Mesothelial cell of epicardium (in vitro differentiated cells): ENCODE measurements at regions not wholly inside any gene's neighbourhood (a gene's known extent, or its start where the extent isn't known, plus 50 kb on each side); places are given as distances from the start of the nearest gene placed in this dataset.

Experiments used
- DNase-seq, 2 experiments: peaks; one replicate each; pipeline ENCODE4 v3.0.0; 2021; ENCODE audit warnings: low spot score in 2 of 2; ENCODE audit not compliant: unreplicated experiment in 2 of 2
- H3K27ac Mint-ChIP-seq: 2 replicates; pipeline ENCODE4 v1.8.0; 2021; ENCODE audit warnings: mixed read lengths
- H3K27me3 Mint-ChIP-seq: 2 replicates; pipeline ENCODE4 v1.8.0; 2021; ENCODE audit warnings: low read depth, mixed read lengths
- H3K36me3 Mint-ChIP-seq: 2 replicates; pipeline ENCODE4 v1.8.0; 2021; ENCODE audit warnings: mixed read lengths
- H3K4me1 Mint-ChIP-seq: 2 replicates; pipeline ENCODE4 v1.8.0; 2021; ENCODE audit warnings: mixed read lengths
- H3K4me3 Mint-ChIP-seq: 2 replicates; pipeline ENCODE4 v1.8.0; 2021; ENCODE audit warnings: mild to moderate bottlenecking, moderate library complexity, mixed read lengths
- H3K9me3 Mint-ChIP-seq: 2 replicates; pipeline ENCODE4 v1.8.0; 2021; ENCODE audit warnings: mixed read lengths
- TF ChIP-seq, protein P1 (sequence below): fragments of 200-600 bp; sonication (generic); IDR thresholded peaks from one replicate; pipeline ENCODE4 v1.5.0; 2021; ENCODE audit warnings: antibody characterized with exemption; ENCODE audit not compliant: unreplicated experiment

DNA sequence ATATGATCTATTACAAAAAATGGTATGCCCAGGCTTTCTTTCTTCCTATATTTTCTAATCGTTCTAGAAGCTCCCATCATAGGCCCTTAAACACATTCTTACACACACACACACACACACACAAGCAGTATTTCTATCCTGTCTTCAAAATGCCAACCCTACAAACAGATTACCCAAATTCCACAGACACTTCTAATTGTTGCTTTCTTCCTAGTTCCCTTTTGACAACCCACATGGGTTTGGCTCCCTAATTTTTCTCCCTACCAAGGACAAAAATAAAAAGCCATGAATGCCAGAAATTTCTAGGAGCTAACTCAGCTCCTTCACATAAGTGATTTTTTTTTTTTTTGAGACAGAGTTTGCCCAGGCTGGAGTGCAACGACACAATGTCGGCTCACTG lies 60.3 kb upstream of the NTF3 start:
- H3K27me3 Mint-ChIP-seq: peaks cover 53% of the 10 kb centered on the region
- no peak overlapping the region for H3K27ac Mint-ChIP-seq
- H3K4me3 Mint-ChIP-seq: no peak overlapping the region
- H3K4me1 Mint-ChIP-seq: no peaks in the 10 kb centered on the region
- no peaks in the 10 kb centered on the region for H3K36me3 Mint-ChIP-seq
- TF ChIP-seq, protein P1, sequence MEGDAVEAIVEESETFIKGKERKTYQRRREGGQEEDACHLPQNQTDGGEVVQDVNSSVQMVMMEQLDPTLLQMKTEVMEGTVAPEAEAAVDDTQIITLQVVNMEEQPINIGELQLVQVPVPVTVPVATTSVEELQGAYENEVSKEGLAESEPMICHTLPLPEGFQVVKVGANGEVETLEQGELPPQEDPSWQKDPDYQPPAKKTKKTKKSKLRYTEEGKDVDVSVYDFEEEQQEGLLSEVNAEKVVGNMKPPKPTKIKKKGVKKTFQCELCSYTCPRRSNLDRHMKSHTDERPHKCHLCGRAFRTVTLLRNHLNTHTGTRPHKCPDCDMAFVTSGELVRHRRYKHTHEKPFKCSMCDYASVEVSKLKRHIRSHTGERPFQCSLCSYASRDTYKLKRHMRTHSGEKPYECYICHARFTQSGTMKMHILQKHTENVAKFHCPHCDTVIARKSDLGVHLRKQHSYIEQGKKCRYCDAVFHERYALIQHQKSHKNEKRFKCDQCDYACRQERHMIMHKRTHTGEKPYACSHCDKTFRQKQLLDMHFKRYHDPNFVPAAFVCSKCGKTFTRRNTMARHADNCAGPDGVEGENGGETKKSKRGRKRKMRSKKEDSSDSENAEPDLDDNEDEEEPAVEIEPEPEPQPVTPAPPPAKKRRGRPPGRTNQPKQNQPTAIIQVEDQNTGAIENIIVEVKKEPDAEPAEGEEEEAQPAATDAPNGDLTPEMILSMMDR: no peak
- no peak for DNase-seq
- H3K9me3 Mint-ChIP-seq: no peaks in the 10 kb centered on the region

DNA sequence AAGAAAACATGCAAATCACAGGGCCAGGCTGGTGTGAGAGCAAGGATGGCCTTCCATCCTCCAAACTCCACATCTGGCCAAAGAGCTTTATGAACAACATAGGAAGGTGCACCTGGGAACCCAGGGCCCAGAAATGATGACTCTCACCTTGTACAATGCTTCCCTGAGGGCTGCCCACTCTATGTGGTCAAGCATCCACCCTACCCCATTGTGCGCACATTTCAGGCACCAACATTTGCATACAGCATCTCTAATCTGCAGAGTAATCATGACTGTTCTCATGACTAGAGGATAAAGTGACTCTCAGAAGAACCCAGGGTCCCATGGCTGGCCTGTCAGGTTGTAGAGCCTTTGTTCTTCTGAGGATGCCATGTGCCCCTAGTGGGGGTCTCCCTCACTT lies 57.2 kb upstream of the NTF3 start:
- no peak overlapping the region for H3K27ac Mint-ChIP-seq
- peaks cover 14% of the 10 kb centered on the region for H3K4me1 Mint-ChIP-seq
- peaks cover 3% of the 10 kb centered on the region for H3K9me3 Mint-ChIP-seq
- H3K36me3 Mint-ChIP-seq: no peaks in the 10 kb centered on the region
- TF ChIP-seq, protein P1: no peak
- no peak overlapping the region for H3K4me3 Mint-ChIP-seq
- no peak for DNase-seq
- H3K27me3 Mint-ChIP-seq: peaks cover 55% of the 10 kb centered on the region

DNA sequence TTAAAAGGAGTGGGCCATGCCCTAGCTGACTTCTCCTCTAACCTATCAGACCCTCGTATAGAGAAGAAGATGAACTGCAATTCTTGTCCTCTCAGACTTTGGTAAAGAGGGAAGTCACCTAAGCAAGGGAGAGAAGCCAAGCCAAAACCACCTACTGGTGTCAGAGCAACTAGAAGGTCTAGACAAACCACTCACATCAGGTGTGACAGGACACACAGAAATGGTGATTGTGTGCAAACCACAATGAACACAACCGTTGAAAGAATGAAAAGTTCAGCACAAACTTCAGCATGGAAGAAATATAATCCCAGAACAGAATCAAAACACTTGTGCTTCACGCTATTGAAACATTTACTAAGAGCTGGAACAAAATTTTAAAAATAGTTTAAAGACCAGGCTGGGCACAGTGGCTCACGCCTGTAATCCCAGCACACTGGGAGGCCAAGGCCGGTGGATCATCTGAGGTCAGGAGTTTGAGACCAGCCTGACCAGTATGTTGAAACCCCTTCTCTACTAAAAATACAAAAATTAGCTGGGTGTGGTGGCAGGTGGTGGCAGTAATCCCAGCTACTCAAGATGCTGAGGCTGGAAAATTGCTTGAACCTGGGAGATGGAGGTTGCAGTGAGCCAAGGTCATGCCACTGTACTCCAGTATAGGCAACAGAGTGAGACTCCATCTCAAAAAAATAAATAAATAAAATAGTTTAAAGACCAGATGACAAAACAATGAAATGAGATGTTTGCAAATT lies 56.2 kb upstream of the NTF3 start:
- no peak overlapping the region for H3K27ac Mint-ChIP-seq
- H3K27me3 Mint-ChIP-seq: peaks cover 54% of the 10 kb centered on the region
- no peaks in the 10 kb centered on the region for H3K36me3 Mint-ChIP-seq
- no peak overlapping the region for H3K4me3 Mint-ChIP-seq
- H3K9me3 Mint-ChIP-seq: peaks cover 3% of the 10 kb centered on the region
- peaks cover 14% of the 10 kb centered on the region for H3K4me1 Mint-ChIP-seq
- no peak for DNase-seq
- TF ChIP-seq, protein P1: no peak

DNA sequence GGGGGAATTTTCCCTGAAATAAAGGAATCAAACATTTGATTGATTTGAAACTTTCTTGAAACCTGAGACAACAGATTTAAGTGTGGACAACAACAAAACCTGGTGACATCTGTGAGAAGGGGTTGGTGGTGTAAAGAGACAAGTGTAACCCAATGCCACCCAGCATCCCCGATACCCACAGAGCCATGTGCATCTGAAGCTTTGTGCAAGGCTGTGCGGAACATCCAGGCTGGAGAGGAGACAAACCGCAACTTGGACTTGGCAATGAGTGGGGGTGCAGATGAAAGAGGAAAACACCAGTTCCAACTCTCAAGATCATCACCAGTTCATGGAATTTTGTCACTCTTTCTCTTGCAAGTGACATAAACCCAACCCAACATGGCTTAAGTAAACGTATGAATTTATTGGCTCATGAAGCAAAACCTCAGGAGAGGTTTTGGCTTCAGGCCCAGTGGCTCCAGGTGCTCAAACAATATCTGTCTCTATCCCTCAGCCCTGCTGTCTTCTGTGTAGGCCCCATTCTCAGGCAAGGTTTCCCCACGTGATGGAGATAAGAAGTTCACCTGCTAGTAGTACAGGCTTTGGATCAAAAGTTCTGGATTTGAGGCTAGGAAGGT lies 55.2 kb upstream of the NTF3 start:
- TF ChIP-seq, protein P1: no peak
- H3K4me3 Mint-ChIP-seq: no peak overlapping the region
- H3K4me1 Mint-ChIP-seq: peaks cover 14% of the 10 kb centered on the region
- H3K9me3 Mint-ChIP-seq: peaks cover 3% of the 10 kb centered on the region
- no peaks in the 10 kb centered on the region for H3K36me3 Mint-ChIP-seq
- H3K27me3 Mint-ChIP-seq: peaks cover 48% of the 10 kb centered on the region
- DNase-seq: no peak
- no peak overlapping the region for H3K27ac Mint-ChIP-seq

DNA sequence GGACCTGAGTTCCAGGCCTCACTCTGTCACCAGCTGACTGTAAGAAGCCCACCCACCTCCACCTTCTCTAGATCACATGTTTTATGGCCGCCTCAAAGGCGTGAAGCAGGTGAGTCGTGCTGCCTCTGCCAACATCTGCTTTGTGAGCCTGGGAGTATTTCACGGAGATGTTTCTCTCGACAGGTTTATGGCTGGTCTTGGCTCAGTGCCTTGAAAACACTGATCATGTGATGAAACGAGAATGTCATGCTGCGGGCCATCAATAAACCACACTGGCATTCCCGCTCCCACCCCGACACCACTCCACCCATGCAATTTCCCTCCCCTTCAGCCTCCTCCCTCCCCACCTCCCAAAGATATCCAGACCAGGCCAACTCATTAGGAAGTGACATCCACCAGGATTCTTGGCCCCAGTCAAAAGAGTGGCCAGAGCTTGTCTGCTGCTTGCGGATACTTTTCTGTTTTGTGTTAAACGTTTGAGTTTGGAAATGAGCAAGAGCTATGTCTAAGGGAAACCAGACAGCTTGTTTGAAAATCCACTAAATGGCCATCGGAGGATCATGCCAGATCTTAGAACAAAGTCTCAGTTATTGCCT lies 53.8 kb upstream of the NTF3 start:
- Mint-ChIP-seq H3K36me3 (no peaks in the 10 kb centered on the region), H3K27ac (no peak overlapping the region), H3K9me3 (peaks cover 3% of the 10 kb centered on the region), H3K4me3 (no peak overlapping the region), H3K27me3 (peaks cover 55% of the 10 kb centered on the region), H3K4me1 (peaks cover 14% of the 10 kb centered on the region)
- TF ChIP-seq, protein P1: no peak
- peak; percentile 29 to 64 for DNase-seq
